WTC11 (cell line): ENCODE measurements at regions not wholly inside any gene's neighbourhood (a gene's known extent, or its start where the extent isn't known, plus 50 kb on each side); places are given as distances from the start of the nearest gene placed in this dataset.

Experiments
- ATAC-seq: fragments of 200-7000 bp; cut with Tn5 transposase; 2 replicates; pipeline ENCODE4 v1.10.0; 2021; ENCODE audit warnings: mild to moderate bottlenecking, moderate library complexity
- CTCF ChIA-PET: fragments of 300-600 bp; sonication (Branson Sonifier 250); formaldehyde crosslinking; loops from one replicate; lab custom pipeline; 2021; ENCODE audit warnings: antibody characterized with exemption; lab: Charles Lee
- POLR2A ChIA-PET: fragments of 350-600 bp; sonication (Branson Sonifier 250); formaldehyde crosslinking; loops from one replicate; lab custom pipeline; 2021; ENCODE audit warnings: antibody characterized with exemption; lab: Charles Lee
- DNase-seq: peaks from one replicate; pipeline ENCODE4 v3.0.0; 2021; ENCODE audit warnings: low spot score
- H3K27ac Mint-ChIP-seq: 2 replicates; pipeline ENCODE4 v1.8.0; 2021; ENCODE audit warnings: mixed read lengths
- H3K27me3 Mint-ChIP-seq: 2 replicates; pipeline ENCODE4 v1.8.0; 2021; ENCODE audit warnings: low read depth, mild to moderate bottlenecking, moderate library complexity, mixed read lengths
- H3K36me3 Mint-ChIP-seq: 2 replicates; pipeline ENCODE4 v1.8.0; 2021; ENCODE audit warnings: mixed read lengths
- H3K4me1 Mint-ChIP-seq: 2 replicates; pipeline ENCODE4 v1.8.0; 2022; ENCODE audit warnings: mixed read lengths
- H3K4me3 Mint-ChIP-seq: 2 replicates; pipeline ENCODE4 v1.8.0; 2021; ENCODE audit warnings: mild to moderate bottlenecking, moderate library complexity, mixed read lengths
- H3K9me3 Mint-ChIP-seq: 2 replicates; pipeline ENCODE4 v1.8.0; 2021; ENCODE audit warnings: mixed read lengths
- CBFB ChIP-seq: sonication (generic); formaldehyde crosslinking; IDR thresholded peaks from 2 replicates; pipeline ENCODE4 v1.8.1; 2022; ENCODE audit warnings: mild to moderate bottlenecking, low read depth, missing genetic modification reagents
- CREM ChIP-seq: sonication (generic); formaldehyde crosslinking; IDR thresholded peaks from 2 replicates; pipeline ENCODE4 v1.8.1; 2022; ENCODE audit warnings: mild to moderate bottlenecking, missing genetic modification reagents, moderate library complexity
- ESRRA ChIP-seq: sonication (generic); formaldehyde crosslinking; IDR thresholded peaks from 2 replicates; pipeline ENCODE4 v1.8.1; 2022; ENCODE audit warnings: mild to moderate bottlenecking, missing genetic modification reagents, borderline replicate concordance
- ETV6 ChIP-seq: sonication (generic); formaldehyde crosslinking; IDR thresholded peaks from 2 replicates; pipeline ENCODE4 v1.8.1; 2022; ENCODE audit warnings: mild to moderate bottlenecking, missing genetic modification reagents
- KAT7 ChIP-seq: sonication (generic); formaldehyde crosslinking; IDR thresholded peaks from 2 replicates; pipeline ENCODE4 v1.8.1; 2023; ENCODE audit warnings: missing genetic modification reagents, mild to moderate bottlenecking, borderline replicate concordance
- MYBL2 ChIP-seq: sonication (generic); formaldehyde crosslinking; IDR thresholded peaks from 2 replicates; pipeline ENCODE4 v1.8.1; 2023; ENCODE audit warnings: mild to moderate bottlenecking, moderate library complexity, missing genetic modification reagents
- NFE2L1 ChIP-seq: sonication (generic); formaldehyde crosslinking; IDR thresholded peaks from 2 replicates; pipeline ENCODE4 v1.8.1; 2023; ENCODE audit warnings: missing genetic modification reagents
- NFYB ChIP-seq: sonication (generic); formaldehyde crosslinking; conservative IDR thresholded peaks from 2 replicates; pipeline ENCODE4 v1.8.0; 2022; ENCODE audit warnings: low read depth, missing genetic modification reagents
- NR1H2 ChIP-seq: sonication (generic); formaldehyde crosslinking; IDR thresholded peaks from 2 replicates; pipeline ENCODE4 v1.9.0; 2021; ENCODE audit warnings: mild to moderate bottlenecking, moderate library complexity, missing genetic modification reagents
- RORB ChIP-seq: fragments of 250-450 bp; sonication (Bioruptor Pico); IDR thresholded peaks from 2 replicates; pipeline ENCODE4 v1.9.0; 2021; ENCODE audit warnings: mild to moderate bottlenecking
- TEAD1 ChIP-seq: sonication (generic); formaldehyde crosslinking; IDR thresholded peaks from 2 replicates; pipeline ENCODE4 v1.8.0; 2022; ENCODE audit warnings: mild to moderate bottlenecking, missing genetic modification reagents
- TEAD4 ChIP-seq: sonication (generic); formaldehyde crosslinking; IDR thresholded peaks from 2 replicates; pipeline ENCODE4 v1.8.0; 2022; ENCODE audit warnings: mild to moderate bottlenecking, missing genetic modification reagents
- TP53 ChIP-seq: sonication (generic); formaldehyde crosslinking; IDR thresholded peaks from 2 replicates; pipeline ENCODE4 v1.8.1; 2023; ENCODE audit warnings: mild to moderate bottlenecking, missing genetic modification reagents
- ZNF138 ChIP-seq: sonication (generic); formaldehyde crosslinking; conservative IDR thresholded peaks from 2 replicates; pipeline ENCODE4 v1.8.1; 2022; ENCODE audit warnings: mild to moderate bottlenecking, moderate library complexity, missing genetic modification reagents
- TF ChIP-seq, protein P1 (sequence below): sonication (generic); formaldehyde crosslinking; IDR thresholded peaks from 2 replicates; pipeline ENCODE4 v1.8.0; 2022; ENCODE audit warnings: mild to moderate bottlenecking, missing genetic modification reagents
- TF ChIP-seq, protein P2 (sequence below): sonication (generic); formaldehyde crosslinking; IDR thresholded peaks from 2 replicates; pipeline ENCODE4 v1.8.1; 2022; ENCODE audit warnings: mild to moderate bottlenecking, moderate library complexity, missing genetic modification reagents
- TF ChIP-seq, protein P3 (sequence below): sonication (generic); formaldehyde crosslinking; conservative IDR thresholded peaks from 2 replicates; pipeline ENCODE4 v1.8.1; 2022; ENCODE audit warnings: mild to moderate bottlenecking, missing genetic modification reagents
- TF ChIP-seq, protein P4 (sequence below): sonication (generic); formaldehyde crosslinking; IDR thresholded peaks from 2 replicates; pipeline ENCODE4 v1.8.1; 2023; ENCODE audit warnings: mild to moderate bottlenecking, missing genetic modification reagents, moderate library complexity
- TF ChIP-seq, protein P5 (sequence below): fragments of 250-450 bp; sonication (Bioruptor Pico); conservative IDR thresholded peaks from 2 replicates; pipeline ENCODE4 v1.9.0; 2021; ENCODE audit warnings: mild to moderate bottlenecking
- TF ChIP-seq, protein P6 (sequence below): fragments of 250-450 bp; sonication (Bioruptor Pico); IDR thresholded peaks from 2 replicates; pipeline ENCODE4 v1.8.0; 2021; ENCODE audit warnings: mild to moderate bottlenecking
- TF ChIP-seq, protein P7 (sequence below): sonication (generic); formaldehyde crosslinking; IDR thresholded peaks from 2 replicates; pipeline ENCODE4 v1.8.1; 2023; ENCODE audit warnings: mild to moderate bottlenecking, missing genetic modification reagents
- TF ChIP-seq, protein P8 (sequence below): fragments of 250-450 bp; sonication (Bioruptor Pico); IDR thresholded peaks from 2 replicates; pipeline ENCODE4 v2.1.2; 2022; ENCODE audit warnings: mild to moderate bottlenecking, moderate library complexity

DNA sequence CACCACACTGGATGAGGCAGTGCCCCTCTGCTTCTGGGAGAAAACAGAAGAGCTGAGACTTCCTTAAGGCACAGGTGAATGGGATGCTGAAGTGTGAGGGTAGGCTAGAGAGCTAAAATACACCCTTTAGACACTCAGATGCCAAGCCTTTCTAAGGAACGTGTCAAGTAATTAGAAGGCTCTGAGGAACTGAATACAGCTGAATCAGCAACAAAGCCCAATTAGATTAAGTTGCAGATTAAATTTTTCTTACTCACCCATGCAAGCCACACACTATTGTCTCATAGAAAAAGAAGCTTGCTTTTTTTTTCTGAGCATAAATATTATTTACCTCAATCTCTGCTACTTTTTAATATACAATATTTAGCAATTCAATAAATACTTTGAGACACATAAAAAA is 354.3 kb upstream of the NRG3 start:
- ChIA-PET CTCF (no interaction called here), POLR2A (no interaction called here)
- H3K4me3 Mint-ChIP-seq: no peak overlapping the region
- ATAC-seq (no peak), DNase-seq (no peak)
- H3K36me3 Mint-ChIP-seq: no peaks in the 10 kb centered on the region
- H3K27ac Mint-ChIP-seq: no peak overlapping the region
- no peak for TF ChIP-seq NR1H2
- TF ChIP-seq CBFB (CRISPR knock-in tag): no peak
- TF ChIP-seq, protein P1, sequence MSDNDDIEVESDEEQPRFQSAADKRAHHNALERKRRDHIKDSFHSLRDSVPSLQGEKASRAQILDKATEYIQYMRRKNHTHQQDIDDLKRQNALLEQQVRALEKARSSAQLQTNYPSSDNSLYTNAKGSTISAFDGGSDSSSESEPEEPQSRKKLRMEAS (CRISPR knock-in tag): no peak
- TF ChIP-seq NFYB: no peak
- TF ChIP-seq, protein P2, sequence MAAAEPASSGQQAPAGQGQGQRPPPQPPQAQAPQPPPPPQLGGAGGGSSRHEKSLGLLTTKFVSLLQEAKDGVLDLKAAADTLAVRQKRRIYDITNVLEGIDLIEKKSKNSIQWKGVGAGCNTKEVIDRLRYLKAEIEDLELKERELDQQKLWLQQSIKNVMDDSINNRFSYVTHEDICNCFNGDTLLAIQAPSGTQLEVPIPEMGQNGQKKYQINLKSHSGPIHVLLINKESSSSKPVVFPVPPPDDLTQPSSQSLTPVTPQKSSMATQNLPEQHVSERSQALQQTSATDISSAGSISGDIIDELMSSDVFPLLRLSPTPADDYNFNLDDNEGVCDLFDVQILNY (CRISPR knock-in tag): no peak
- TF ChIP-seq TP53 (CRISPR knock-in tag): no peak
- no peak for TF ChIP-seq MYBL2
- 0 out of 2 replicates have a peak, but pooled peaks cover 3% of the 10 kb centered on the region for H3K9me3 Mint-ChIP-seq
- no peaks in the 10 kb centered on the region for H3K4me1 Mint-ChIP-seq
- H3K27me3 Mint-ChIP-seq: no peaks in the 10 kb centered on the region

DNA sequence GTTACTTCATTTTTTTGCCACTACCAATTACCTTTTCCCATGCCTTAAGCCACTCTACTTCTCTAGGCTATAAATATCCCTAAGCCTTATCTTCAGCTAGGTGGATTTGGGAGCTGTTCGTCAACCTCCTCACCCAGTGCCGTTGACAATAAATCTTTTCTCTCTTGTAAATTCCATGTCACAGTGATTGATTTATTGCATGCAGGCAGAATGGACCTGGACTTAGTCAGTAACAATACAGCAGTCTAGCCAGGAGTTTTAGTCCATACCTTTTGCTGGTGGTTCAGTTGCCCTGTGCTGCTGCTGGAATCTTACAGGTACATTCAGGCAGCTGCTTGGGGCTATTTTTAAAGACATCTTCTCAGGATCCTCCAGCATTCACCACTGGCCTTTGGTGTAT is 350.5 kb upstream of the NRG3 start:
- ChIA-PET CTCF (no interaction called here), POLR2A (no interaction called here)
- peaks cover 26% of the 10 kb centered on the region for H3K9me3 Mint-ChIP-seq
- H3K36me3 Mint-ChIP-seq: peaks cover 15% of the 10 kb centered on the region
- no peaks in the 10 kb centered on the region for H3K27me3 Mint-ChIP-seq
- ATAC-seq: no peak
- no peak for DNase-seq
- H3K4me3 Mint-ChIP-seq: no peak overlapping the region
- no peaks in the 10 kb centered on the region for H3K4me1 Mint-ChIP-seq
- H3K27ac Mint-ChIP-seq: no peak overlapping the region
- TF ChIP-seq TEAD4 (CRISPR knock-in tag) (no peak), ESRRA (CRISPR knock-in tag) (no peak), RORB (no peak), ZNF138 (CRISPR knock-in tag) (no peak), TEAD1 (CRISPR knock-in tag) (no peak), KAT7 (CRISPR knock-in tag) (no peak), CREM (CRISPR knock-in tag) (no peak), ETV6 (no peak), NFE2L1 (CRISPR knock-in tag) (no peak), MYBL2 (no peak)
- TF ChIP-seq, protein P3, sequence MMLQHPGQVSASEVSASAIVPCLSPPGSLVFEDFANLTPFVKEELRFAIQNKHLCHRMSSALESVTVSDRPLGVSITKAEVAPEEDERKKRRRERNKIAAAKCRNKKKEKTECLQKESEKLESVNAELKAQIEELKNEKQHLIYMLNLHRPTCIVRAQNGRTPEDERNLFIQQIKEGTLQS (CRISPR knock-in tag): no peak
- TF ChIP-seq, protein P4, sequence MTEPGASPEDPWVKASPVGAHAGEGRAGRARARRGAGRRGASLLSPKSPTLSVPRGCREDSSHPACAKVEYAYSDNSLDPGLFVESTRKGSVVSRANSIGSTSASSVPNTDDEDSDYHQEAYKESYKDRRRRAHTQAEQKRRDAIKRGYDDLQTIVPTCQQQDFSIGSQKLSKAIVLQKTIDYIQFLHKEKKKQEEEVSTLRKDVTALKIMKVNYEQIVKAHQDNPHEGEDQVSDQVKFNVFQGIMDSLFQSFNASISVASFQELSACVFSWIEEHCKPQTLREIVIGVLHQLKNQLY (CRISPR knock-in tag): no peak
- TF ChIP-seq, protein P5, sequence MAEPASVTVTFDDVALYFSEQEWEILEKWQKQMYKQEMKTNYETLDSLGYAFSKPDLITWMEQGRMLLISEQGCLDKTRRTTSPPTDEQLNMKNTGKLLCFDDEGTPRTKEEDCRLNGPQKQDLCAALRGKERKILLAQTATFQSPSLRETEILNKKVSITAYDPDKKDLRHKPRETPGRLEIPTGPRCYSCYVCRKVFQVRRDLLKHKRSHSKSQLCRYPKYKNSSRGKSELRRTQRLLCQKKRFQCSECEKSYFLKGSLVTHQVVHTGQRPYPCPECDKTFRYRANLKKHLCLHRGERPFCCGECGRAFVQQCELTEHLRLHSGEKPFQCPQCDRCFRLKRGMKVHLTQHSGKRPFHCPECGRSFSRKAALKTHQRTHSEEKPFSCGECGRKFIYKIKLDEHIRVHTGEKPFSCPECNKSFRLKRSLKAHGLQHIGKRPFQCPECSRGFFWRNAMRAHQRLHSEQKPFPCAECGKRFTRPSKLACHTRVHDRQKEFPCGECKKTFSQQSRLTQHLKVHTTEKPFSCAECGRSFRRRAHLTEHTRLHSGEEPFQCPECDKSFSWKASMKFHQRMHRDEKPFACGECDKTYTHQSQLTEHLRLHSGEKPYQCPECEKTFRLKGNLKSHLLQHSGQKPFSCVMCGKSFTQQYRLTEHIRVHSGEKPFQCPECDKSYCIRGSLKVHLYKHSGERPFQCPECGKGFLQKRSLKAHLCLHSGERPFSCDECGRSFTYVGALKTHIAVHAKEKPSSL (CRISPR knock-in tag): no peak
- TF ChIP-seq, protein P6, sequence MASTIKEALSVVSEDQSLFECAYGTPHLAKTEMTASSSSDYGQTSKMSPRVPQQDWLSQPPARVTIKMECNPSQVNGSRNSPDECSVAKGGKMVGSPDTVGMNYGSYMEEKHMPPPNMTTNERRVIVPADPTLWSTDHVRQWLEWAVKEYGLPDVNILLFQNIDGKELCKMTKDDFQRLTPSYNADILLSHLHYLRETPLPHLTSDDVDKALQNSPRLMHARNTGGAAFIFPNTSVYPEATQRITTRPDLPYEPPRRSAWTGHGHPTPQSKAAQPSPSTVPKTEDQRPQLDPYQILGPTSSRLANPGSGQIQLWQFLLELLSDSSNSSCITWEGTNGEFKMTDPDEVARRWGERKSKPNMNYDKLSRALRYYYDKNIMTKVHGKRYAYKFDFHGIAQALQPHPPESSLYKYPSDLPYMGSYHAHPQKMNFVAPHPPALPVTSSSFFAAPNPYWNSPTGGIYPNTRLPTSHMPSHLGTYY (CRISPR knock-in tag): no peak
- TF ChIP-seq, protein P7, sequence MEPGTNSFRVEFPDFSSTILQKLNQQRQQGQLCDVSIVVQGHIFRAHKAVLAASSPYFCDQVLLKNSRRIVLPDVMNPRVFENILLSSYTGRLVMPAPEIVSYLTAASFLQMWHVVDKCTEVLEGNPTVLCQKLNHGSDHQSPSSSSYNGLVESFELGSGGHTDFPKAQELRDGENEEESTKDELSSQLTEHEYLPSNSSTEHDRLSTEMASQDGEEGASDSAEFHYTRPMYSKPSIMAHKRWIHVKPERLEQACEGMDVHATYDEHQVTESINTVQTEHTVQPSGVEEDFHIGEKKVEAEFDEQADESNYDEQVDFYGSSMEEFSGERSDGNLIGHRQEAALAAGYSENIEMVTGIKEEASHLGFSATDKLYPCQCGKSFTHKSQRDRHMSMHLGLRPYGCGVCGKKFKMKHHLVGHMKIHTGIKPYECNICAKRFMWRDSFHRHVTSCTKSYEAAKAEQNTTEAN: no peak
- TF ChIP-seq, protein P8, sequence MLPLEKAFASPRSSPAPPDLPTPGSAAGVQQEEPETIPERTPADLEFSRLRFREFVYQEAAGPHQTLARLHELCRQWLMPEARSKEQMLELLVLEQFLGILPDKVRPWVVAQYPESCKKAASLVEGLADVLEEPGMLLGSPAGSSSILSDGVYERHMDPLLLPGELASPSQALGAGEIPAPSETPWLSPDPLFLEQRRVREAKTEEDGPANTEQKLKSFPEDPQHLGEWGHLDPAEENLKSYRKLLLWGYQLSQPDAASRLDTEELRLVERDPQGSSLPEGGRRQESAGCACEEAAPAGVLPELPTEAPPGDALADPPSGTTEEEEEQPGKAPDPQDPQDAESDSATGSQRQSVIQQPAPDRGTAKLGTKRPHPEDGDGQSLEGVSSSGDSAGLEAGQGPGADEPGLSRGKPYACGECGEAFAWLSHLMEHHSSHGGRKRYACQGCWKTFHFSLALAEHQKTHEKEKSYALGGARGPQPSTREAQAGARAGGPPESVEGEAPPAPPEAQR (CRISPR knock-in tag): no peak
